HEK293 (cell line): ENCODE measurements at regions not wholly inside any gene's neighbourhood (a gene's known extent, or its start where the extent isn't known, plus 50 kb on each side); places are given as distances from the start of the nearest gene placed in this dataset.

Experiments
- CTCF ChIP-seq: fragments of 450-650 bp; formaldehyde crosslinking; IDR thresholded peaks from 2 replicates; pipeline ENCODE4 v1.5.1; 2016; ENCODE audit warnings: missing biosample characterization, missing genetic modification characterization
- YY1 ChIP-seq: fragments of 450-650 bp; formaldehyde crosslinking; IDR thresholded peaks from 2 replicates; pipeline ENCODE4 v1.5.1; 2018; ENCODE audit warnings: missing biosample characterization, missing genetic modification characterization
- ZBTB1 ChIP-seq: fragments of 450-650 bp; formaldehyde crosslinking; IDR thresholded peaks from 2 replicates; pipeline ENCODE4 v1.5.1; 2016; ENCODE audit warnings: missing biosample characterization, missing genetic modification characterization
- ZBTB8A ChIP-seq: fragments of 450-650 bp; formaldehyde crosslinking; IDR thresholded peaks from 2 replicates; pipeline ENCODE4 v1.5.1; 2016; ENCODE audit warnings: missing biosample characterization, missing genetic modification characterization
- ZFP37 ChIP-seq: fragments of 450-650 bp; formaldehyde crosslinking; IDR thresholded peaks from 2 replicates; pipeline ENCODE4 v1.5.1; 2016; ENCODE audit warnings: missing biosample characterization, missing genetic modification characterization
- ZNF362 ChIP-seq: fragments of 450-650 bp; formaldehyde crosslinking; IDR thresholded peaks from 2 replicates; pipeline ENCODE4 v1.5.1; 2016; ENCODE audit warnings: missing biosample characterization, missing genetic modification characterization
- ZNF48 ChIP-seq: fragments of 450-650 bp; formaldehyde crosslinking; IDR thresholded peaks from 2 replicates; pipeline ENCODE4 v1.5.1; 2016; ENCODE audit warnings: missing biosample characterization, missing genetic modification characterization
- ZNF76 ChIP-seq: fragments of 450-650 bp; formaldehyde crosslinking; IDR thresholded peaks from 2 replicates; pipeline ENCODE4; 2016; ENCODE audit warnings: low read depth, missing biosample characterization, missing genetic modification characterization, borderline replicate concordance
- ZNF768 ChIP-seq: fragments of 450-650 bp; formaldehyde crosslinking; IDR thresholded peaks from 2 replicates; pipeline ENCODE4 v1.5.1; 2018; ENCODE audit warnings: missing biosample characterization, mild to moderate bottlenecking, missing genetic modification characterization
- ZNF776 ChIP-seq: fragments of 450-650 bp; formaldehyde crosslinking; IDR thresholded peaks from 2 replicates; pipeline ENCODE4 v1.5.0; 2017; ENCODE audit warnings: missing biosample characterization, missing genetic modification characterization, borderline replicate concordance
- ZNF777 ChIP-seq: fragments of 450-650 bp; formaldehyde crosslinking; IDR thresholded peaks from 2 replicates; pipeline ENCODE4 v1.5.1; 2017; ENCODE audit warnings: missing biosample characterization, missing genetic modification characterization, borderline replicate concordance

- TF ChIP-seq ZNF76 (tag by site-specific recombination) (no peak), CTCF (no peak), YY1 (tag by site-specific recombination) (no peak), ZNF362 (tag by site-specific recombination) (no peak), ZFP37 (tag by site-specific recombination) (no peak), ZNF768 (no peak), ZNF48 (tag by site-specific recombination) (no peak), ZBTB8A (tag by site-specific recombination) (no peak), ZNF777 (tag by site-specific recombination) (no peak), ZBTB1 (no peak), ZNF776 (tag by site-specific recombination) (no peak)
Measured at GRCh38 chr6:87993356-87993755, 54.3 kb upstream of the SPACA1 start.
